ENCODE measurements at regions not wholly inside any gene's neighbourhood (a gene's known extent, or its start where the extent isn't known, plus 50 kb on each side); places are given as distances from the start of the nearest gene placed in this dataset.

- TF ChIP-seq ZNF318 (IDR thresholded peaks at IDR 0.05; ENCODE audit: borderline replicate concordance in 1 of 2, low read depth in 1 of 2) (no peak), NR3C1 (CRISPR knock-in tag; IDR thresholded peaks at IDR 0.05) (no peak), ZBTB43 (CRISPR knock-in tag; IDR thresholded peaks at IDR 0.05) (no peak), ZNF354B (CRISPR knock-in tag; IDR thresholded peaks at IDR 0.05) (no peak), FOXM1 (IDR thresholded peaks at IDR 0.05; ENCODE audit: low read depth) (no peak), FOXM1 (CRISPR knock-in tag; IDR thresholded peaks at IDR 0.05; ENCODE audit: low read depth) (no peak), MCM3 (IDR thresholded peaks at IDR 0.05) (no peak), BHLHE40 (IDR thresholded peaks at IDR 0.05; ENCODE audit: low read length) (no peak), TRIM25 (IDR thresholded peaks at IDR 0.05; ENCODE audit: borderline replicate concordance) (no peak), CREB3 (tag; conservative IDR thresholded peaks at IDR 0.05; ENCODE audit: low read depth) (no peak), PHB (CRISPR knock-in tag; IDR thresholded peaks at IDR 0.05) (no peak), ETV5 (CRISPR knock-in tag; IDR thresholded peaks at IDR 0.05; ENCODE audit: low read depth) (no peak), L3MBTL2 (IDR thresholded peaks at IDR 0.05) (peak; percentile 43; the same call in 1 of the 2 replicates), TFAM (CRISPR knock-in tag; conservative IDR thresholded peaks at IDR 0.05) (no peak), MCM5 (IDR thresholded peaks at IDR 0.05; ENCODE audit: low read depth) (no peak), RUNX1 (IDR thresholded peaks at IDR 0.05; ENCODE audit: low read depth) (no peak), SLC30A9 (CRISPR knock-in tag; IDR thresholded peaks at IDR 0.05) (no peak), HNRNPL (IDR thresholded peaks at IDR 0.05; ENCODE audit: low read depth, low read length) (no peak), FOXJ3 (CRISPR knock-in tag; IDR thresholded peaks at IDR 0.05) (no peak)
Observed at GRCh38 chr17:21513012-21513570, 136.9 kb downstream of the KCNJ12 start (continued).
